ENCODE measurements at regions not wholly inside any gene's neighbourhood (a gene's known extent, or its start where the extent isn't known, plus 50 kb on each side); places are given as distances from the start of the nearest gene placed in this dataset.

DNA sequence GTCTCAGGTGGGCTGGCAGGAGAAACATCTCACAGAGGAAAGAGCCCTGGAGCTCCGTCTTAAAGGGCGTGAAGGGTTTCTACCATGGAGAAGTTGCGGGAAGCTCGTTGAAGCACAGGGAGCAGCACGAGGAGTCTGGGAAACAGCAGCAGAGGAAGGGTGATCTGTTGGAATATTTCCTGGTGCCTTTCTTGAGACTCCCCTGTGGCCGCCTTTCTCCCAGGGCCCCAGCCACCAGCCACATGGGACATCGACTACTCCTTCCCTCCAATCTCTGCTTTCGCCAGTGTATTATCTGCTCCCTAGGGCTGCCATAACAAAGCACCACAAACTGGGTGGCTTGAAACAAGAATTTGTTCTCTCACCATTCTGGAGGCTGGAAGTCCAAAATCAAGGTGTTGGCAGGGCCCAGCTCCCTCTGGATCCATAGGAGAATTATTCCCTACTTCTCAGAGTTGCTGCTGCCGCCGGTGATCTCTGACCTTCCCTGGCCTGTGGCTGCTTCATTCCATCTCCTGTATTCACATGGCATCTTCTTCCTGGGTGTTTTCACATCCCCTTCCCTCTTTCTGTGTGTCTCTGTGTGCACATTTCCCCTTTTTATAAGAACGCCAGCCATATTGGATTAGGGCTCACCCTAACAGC is 152.8 kb upstream of the GSC start:
- DNase-seq (ENCODE audit: low spot score), result no peak

DNA sequence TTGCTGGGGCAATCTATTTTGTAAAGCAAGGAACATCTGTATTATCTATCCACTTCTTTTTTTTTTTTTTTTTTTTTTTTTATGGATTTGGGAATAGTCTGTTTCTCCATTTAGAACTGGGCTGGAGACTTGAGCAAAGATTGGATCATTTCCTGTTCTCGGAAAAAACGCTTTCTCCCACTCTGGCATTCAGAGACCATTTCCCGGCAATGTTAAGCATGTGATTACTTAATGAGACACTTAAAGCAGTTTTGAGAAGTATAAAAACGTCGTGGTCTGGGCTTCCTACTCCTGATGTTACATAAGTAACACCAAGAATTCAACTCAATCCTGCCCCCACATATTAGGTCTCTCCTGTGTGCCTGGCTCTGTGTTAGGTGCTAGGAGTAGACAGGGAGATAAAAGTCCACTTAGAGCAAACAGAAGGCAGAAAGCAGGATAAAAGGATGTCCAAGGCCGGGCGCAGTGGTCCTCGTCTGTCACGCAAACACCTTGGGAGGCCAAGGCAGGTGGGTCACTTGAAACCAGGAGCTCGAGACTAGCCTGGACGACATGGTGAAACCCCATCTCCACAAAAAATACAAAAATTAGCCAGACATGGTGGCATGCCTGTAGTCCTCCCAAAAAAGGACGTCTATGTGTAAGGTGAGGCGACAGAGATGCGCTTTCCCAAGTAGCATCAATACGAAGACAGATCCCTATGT is 152.1 kb upstream of the GSC start:
- no peak for DNase-seq (ENCODE audit: low spot score)

DNA sequence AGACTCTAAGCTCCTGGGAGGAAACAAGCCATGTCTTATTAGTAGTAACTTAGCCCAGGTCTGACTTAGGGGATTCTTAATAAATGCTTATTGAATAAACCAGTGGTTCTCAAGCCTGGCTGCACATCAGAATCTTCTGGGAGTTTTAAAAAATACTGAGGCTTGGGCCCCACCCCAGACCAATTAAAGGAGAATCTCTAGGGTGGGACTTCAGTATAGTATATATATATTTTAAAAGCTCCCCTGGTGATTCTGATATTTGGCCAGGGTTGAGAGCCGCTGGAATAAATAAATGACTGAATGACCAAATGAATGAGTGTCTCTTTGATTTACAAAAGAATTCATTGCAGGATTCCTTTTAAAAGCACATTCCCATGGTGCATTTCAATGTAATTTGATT is 151.5 kb upstream of the GSC start:
- DNase-seq (ENCODE audit: low spot score), result no peak

DNA sequence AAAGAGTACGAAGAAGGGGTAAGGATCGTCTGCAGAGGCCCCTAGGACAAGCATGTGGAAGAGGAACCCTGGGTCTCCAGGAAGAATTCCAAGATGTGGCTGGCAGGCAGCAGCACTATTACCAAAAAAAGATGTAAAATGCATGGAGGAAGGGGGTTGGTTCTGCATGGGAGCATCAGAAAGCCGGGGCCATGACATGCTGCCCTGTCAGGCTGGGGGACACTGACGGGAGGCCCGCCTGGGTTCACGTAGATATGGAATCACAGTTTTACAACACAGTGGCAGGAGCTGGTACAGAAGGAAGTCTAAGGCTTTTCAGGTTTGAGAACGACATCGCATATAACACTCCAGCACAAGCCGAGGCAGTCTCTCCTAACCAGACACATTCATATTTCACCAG is 150.0 kb upstream of the GSC start:
- no peak for DNase-seq (ENCODE audit: low spot score)

DNA sequence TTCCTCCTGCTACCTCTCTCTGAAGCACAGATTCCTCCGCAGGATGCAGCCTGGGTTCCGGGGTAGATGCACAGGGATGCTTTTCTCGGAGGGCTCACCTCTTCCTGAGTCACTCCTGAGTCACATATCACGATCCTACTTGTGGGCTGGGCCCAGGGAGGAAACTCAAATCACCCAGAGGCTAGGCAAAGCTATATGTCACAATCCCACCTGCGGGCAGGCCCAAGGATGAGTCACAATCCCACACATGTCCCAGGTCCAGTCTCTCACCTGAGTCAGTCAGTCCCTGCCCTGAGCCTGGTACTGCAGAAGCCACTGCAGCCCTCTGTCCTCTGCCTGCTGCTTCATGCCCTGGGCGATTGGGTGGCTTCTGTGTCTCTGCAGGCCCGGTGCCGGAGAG is 149.0 kb upstream of the GSC start:
- DNase-seq (ENCODE audit: low spot score), result no peak

DNA sequence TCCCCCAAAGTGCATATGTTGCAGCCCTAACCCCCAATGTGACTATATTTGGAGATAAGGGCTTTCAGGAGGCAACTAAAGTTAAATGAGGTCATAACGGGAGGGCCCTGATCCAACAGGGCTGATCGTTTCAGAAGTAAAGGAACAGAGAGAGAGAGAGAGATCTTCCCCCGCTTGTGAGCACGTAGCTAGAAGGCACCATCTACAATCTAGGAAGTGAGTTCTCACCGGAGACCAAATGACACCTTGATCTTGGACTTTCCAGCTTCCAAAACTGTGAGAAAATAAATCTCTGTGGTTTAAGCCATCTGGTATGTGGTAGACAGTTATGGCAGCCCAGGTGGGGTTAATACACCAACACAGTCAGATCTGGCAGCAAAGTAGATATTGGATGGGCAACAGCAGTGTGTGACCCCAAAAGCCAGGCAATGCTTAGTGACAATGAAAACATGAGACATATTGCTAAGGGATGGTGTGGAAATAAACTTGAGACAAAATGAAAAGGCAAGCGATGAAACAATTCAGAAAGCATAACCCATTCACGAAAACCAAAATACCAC is 147.2 kb upstream of the GSC start:
- DNase-seq (ENCODE audit: low spot score), result no peak

DNA sequence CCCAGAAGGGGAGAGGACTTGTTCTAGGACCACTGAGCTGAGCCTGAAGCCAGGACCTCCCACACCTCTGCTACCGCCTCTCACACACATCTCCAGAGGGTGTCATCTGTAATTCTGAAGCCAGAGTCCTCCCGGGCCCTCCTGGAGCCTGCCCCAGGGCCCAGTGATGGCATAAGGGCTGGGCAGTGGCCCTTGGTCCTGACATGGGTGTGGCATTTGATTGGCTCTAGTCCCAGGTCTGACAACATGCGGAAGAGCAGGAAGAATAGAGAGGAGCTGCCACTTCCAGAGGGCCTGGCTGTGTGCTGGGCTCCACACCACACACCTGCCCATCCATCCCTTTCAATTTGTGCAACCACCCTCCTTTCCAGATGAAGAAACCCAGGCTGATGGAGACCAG is 144.3 kb upstream of the GSC start:
- DNase-seq (ENCODE audit: low spot score), result no peak

DNA sequence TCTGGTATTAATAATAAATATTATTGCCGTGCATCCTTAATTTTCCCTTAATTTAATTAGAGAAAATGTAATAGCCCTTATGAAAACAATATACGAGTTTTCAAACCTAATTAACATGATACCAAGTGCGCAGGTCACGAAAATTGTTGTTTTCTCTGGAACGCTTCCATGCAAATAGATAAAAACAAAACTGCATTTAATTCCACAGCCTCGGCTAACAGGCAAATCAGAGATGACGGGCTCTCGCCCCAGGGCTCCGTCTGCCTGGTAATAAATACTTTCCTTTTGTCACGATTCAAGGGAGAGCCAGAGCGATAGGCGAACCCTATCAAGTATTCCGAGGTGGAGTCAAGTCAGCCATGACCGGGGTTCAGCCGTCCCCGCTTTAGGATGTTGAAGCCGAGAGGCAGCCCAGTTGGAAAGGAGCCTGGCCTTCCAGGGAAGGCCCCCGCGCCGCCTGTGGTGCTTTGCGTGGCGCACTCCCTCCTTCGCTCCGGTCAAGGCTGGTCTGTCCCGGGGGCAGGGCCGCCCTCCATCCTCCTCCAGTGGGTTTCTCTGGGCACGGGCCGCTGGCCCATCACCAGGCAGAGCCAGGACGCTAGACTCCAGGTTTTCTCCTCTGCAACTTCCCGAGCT is 137.8 kb upstream of the GSC start:
- DNase-seq (ENCODE audit: low spot score), result peak; percentile 42

DNA sequence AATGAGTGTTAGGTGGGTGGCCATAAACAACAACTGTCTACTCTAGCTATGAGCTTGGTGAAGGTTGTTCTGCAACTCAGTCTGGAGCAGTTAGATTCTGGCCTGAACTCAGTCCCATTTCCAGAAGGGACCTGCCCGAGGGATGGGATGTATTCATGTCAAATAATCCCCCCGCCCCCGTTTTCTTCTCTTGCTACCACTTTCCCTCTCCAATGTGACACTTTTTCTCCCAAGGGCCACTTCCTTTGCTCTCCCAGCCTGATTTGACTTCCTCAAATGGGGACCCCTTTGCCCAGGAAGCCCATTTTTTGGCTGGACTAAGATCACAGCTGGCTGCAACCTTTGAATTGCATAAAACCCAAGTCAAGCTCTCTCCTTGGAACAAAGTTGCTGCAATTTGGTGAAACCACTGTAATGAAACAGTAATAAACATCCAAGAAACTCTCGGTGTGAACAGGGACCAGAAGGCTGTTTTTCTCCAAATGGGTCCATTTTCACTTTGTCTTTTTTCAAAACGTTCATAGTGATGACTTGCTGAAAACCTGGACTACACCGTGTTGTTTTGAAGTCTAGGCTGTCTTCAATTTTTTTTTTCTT is 137.2 kb upstream of the GSC start:
- DNase-seq (ENCODE audit: low spot score), result no peak

DNA sequence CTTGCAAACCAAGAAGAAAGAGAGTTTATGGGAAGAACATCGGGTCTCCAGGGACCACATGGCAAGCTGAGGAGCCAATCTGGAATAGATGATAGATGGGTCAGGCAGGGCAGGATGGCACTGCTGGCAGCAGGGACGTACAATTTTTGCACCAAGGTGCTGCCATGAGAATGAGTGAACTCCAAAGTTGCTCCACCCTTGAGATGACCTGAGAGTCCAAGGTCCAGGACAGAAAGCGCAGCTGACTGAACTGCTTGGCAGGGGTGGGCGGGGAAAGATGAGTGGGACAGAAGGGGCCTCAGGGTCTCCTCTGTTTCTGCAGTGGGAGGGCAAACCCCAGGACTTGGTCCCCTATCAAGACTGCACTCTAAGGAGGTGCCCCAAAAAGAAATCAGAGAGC is 136.7 kb upstream of the GSC start:
- DNase-seq (ENCODE audit: low spot score), result no peak

DNA sequence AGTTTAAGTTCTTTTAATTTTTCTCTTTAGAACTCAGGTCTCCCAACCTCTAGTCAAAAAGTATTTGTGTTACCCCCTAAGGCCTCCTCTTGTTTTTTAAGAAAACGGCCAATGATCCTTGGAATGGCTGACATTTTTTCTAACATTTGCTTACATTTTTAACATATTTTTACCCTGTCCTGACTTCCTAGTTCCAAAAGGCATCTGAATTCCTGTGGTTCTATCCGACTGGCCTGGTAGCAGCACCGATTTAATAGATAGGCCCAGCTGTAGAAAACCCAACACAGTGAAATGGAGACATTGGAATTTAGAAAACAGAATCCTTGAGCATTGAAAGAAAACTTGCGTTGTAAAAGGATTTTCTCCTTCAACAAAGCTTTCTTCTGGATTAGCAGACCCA is 134.7 kb upstream of the GSC start:
- no peak for DNase-seq (ENCODE audit: low spot score)

DNA sequence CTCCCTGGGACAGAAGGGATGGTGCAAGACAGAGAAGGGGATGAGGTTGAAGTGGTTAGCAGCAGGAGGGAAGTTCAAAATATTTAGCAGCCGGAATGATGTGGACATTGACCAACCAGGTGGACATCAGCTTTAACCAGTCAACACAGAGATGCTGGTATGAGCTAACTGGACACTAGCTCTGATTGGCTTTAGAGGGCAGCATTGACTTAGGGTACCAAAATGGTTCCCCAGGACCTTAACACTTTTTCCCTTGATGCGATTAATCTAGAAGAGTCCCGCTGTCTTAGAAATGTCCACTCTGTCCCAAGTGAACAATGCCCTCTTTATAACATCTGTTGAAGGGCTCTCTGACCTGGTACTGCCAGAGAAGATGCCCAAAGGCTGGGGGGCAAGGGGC is 134.0 kb upstream of the GSC start:
- DNase-seq (ENCODE audit: low spot score), result no peak

DNA sequence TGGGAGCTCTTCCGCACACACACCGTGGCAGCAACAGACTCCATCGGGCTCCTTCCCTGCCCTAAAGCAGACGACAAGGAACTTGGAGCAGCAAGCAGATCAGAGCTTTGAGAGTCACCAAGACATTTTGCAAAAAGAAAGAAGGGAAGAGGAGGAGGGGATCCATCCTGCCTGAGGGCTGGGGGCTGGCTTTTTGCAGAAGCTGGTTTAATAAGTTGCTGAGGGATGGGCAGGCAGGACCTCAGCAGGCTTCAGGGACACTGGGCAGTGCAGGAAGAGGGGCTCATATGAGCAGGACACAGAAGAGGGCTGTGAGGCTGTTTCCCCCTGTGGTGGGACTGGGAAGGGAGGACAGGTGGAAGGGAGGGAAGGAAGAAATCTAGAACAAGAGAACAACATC is 133.4 kb upstream of the GSC start:
- no peak for DNase-seq (ENCODE audit: low spot score)

DNA sequence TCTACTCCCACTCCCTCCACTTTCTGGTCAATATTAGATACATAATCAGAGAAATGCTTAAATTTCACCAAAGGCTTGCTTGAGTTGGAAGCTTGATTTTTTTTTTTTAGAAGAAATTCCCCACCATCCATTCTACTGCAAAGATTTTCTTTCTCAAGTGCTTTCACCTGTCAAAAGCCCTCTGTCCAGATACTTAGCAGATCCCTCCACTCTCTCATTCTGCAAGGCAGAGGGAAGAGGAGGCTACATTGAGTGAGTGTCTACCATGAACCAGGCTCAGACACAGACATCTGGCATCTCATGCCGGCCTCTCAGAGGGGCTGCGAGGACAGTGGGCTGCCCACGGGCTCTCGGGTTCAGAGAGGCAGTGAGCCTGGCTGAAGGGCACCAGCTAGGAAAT is 127.6 kb upstream of the GSC start:
- no peak for DNase-seq (ENCODE audit: low spot score)

DNA sequence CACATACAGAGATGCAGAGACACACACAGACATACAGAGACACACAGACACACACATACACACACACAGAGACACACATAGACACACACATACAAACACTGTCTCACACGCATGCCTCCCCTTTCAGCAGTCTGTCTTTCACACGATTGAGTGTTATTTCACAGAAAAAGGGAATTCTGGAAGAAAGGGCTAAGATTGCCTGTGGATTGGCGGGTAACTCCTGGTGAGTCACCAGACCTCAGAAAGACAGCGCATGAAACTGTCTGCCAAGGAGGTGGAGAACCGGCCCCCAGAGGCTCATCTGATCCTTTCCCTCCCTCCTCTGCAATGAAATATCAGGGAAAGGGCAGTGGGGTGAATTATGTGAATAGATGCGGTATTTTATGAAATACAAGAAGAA is 127.2 kb upstream of the GSC start:
- DNase-seq (ENCODE audit: low spot score), result peak; percentile 20

DNA sequence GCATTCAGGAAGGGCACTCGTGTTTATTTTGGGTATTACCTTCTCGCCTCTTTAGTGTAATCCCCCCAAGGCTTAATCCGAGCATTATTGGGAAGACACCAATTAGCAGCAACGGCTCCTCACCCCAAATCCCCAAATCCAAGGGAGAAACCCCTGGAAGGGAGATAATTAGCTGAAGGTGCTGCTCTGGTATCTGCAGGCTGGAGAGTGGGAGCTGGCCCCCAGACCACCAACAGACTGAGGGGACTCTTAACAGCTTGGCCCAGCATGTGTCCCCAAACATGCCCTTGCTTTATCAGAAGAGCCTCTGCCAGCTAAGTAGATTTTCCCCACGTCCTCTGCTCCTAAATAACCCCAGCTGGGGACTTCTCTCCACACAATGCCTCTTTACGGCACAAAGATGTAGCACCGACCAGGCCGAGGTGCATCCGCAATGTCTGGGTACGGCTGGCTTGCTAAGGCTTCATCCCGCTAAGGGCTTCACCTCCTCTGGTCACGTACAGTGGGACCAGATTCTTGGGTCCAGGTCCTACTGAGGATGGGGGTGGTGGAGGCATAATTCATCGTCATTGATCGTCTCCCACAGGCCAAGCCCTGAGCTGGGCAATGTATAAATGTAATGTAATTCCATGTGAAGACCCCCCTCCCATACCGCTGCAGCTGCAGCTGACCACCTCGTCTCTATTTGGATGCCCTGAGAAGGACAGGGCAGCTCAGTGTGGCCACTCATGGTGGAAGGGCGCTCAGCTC is 123.7 kb upstream of the GSC start:
- DNase-seq (ENCODE audit: low spot score), result no peak

DNA sequence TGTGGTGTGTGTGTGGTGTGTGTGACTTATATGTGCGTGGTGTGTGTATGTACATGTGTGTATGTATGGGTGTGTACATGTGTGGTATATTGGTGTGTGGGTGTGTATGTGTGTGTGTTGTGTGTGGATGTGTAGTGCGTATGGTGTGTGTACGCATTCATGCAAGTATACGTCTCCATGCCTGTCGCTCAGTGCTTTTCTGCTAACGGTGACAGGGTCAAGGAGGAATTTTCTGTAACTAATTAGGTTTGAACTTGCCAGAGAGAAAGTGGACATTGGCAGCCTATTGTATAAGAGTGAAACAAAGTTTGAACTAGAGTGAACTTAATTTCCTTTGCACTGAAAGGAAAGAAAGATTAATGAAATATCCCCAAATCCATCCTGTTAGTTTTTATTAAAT is 120.9 kb upstream of the GSC start:
- no peak for DNase-seq (ENCODE audit: low spot score)

DNA sequence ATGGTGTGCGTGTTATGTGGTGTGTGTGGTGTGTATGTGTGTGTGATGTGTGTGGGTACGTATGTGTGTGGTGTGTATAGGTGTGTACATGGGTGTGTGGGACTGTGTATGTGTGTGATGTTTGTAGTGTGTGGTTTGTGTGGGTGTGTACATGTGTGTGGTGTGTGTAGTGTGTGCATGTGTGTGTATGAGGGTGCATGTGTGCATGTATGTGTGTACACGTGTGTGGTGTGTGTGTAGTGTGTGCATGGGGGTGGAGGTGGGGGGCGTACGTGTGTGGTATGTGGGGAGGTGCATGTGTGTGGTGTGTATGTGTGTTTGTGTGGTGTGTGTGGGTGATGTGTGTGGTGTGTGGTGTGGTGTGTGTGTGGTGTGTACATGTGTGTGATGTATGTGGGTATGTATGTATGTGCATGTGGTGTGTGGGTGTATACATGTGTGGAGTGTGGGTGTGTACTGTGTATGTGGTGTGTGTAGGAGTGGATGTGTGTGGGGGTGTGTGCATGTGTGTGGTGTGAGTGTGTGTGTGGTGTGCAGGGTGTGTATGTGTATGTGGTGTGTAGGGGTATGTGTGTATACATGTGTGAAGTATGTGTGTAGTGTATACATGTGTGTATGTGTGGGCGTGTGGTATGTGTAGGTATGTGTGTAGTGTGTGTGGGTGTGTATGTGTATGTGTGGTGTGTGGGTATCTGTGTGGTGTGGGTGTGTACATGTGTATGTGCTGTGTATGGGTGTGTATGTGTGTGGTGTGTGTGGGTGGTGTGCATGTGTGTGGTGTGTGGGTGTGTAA is 119.8 kb upstream of the GSC start:
- DNase-seq (ENCODE audit: low spot score), result no peak

DNA sequence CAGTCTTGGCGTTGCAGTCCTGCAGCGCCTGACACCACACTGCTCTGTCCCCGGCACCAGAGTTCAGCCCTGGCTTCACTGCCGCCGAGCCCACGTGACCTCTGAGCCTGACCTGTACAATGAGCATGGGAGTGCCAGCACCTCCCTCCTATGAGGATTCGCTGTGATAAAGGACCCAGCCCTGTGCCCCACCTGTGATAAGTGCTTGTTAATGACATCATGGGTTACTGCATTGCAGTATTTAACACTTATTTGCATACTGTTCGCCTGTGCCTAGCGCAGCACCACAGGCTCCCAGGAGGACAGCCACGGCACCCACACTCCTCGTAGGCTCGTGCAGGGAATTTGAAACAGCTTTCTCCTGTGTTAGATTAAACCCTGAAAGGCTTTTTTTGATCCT is 118.2 kb upstream of the GSC start:
- DNase-seq (ENCODE audit: low spot score), result no peak

DNA sequence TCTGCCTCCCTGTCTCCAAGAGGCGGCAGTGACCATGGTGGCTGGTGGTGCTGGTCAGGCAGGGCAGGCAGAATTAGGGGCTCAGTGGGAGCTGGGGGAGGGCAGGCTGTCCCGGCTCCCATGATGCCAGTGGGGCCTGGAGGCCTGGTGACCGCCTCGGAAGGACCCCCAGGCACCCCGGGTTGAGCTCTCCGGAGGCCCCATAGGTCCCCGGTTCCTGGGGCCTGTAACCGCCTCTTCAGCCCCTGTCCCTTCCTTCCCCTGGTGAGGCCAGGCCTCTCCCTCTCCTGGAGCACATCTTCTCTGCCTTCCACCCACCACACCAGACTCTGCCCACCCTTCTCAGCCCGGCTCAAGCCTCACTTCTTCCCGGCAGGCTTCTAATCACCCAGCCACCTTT is 117.7 kb upstream of the GSC start:
- DNase-seq (ENCODE audit: low spot score), result no peak

DNA sequence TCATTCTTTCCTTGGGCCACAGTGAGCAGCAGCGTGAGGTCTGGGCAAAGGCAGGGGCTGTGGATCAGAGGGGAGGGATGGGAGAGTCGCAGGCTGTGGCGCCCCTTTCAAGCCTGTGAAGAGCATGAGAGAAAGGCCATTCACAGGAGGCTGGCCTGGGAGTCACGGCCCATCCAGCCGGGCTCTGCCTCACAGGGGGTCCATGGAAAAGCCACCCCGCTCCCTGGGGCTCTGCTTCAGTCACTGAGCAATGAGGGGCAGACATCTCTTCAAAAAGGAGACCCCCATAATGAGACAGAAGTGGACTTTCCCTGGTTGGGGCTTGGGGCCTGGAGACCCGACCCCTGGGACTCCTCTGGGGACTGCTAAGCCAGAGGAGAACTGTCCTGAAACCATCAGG is 117.0 kb upstream of the GSC start:
- DNase-seq (ENCODE audit: low spot score), result no peak

Measured in COLO829 (cell line).